ENCODE measurements at regions not wholly inside any gene's neighbourhood (a gene's known extent, or its start where the extent isn't known, plus 50 kb on each side); places are given as distances from the start of the nearest gene placed in this dataset.

- 55% methylated on average over 3 of the region's 3 CpGs for WGBS (ENCODE audit: missing lambda C conversion rate)
- FAIRE-seq (no peak), DNase-seq (ENCODE audit: low read depth in 1 of 2, low spot score in 1 of 2) (no peak), ATAC-seq (no peak)
- ChIA-PET CTCF (no interaction called here), POLR2A (no interaction called here)
- Histone ChIP-seq H3K4me3 (no peak overlapping the region), H3K4me2 (no peak overlapping the region), H3K27ac (no peak overlapping the region), H3K4me1 (no peaks in the 10 kb centered on the region), H3K9me3 (no peaks in the 10 kb centered on the region)
- no peak for TF ChIP-seq POLR2A (IDR thresholded peaks at IDR 0.05; ENCODE audit: low read length)
- no peak for TF ChIP-seq MAX (IDR thresholded peaks at IDR 0.05)
- TF ChIP-seq NPAS2 (CRISPR knock-in tag; IDR thresholded peaks at IDR 0.05; ENCODE audit: borderline replicate concordance), result no peak
- TF ChIP-seq HEYL (CRISPR knock-in tag; IDR thresholded peaks at IDR 0.05), result no peak
- TF ChIP-seq RCOR1 (IDR thresholded peaks at IDR 0.05; ENCODE audit: low read depth, low read length), result no peak
- no peak for TF ChIP-seq HOXB13 (CRISPR knock-in tag; IDR thresholded peaks at IDR 0.05; ENCODE audit: low read depth)
- TF ChIP-seq KDM5A (IDR thresholded peaks at IDR 0.05), result no peak
These were observed 1357.6 kb upstream of the B3GALT2 start for GRCh38 chr1:194544012-194544411.

GRCh38 chr1:194538453-194538852 is 1352.0 kb upstream of the B3GALT2 start:
- DNase-seq (ENCODE audit: low read depth in 1 of 2, low spot score in 1 of 2) (no peak), ATAC-seq (no peak), FAIRE-seq (no peak)
- Histone ChIP-seq H3K4me3 (no peak overlapping the region), H3K4me1 (peaks cover 5% of the 10 kb centered on the region), H3K4me2 (no peak overlapping the region), H3K27ac (no peak overlapping the region), H3K9me3 (no peaks in the 10 kb centered on the region)
- ChIA-PET POLR2A (no interaction called here), CTCF (interaction anchor here (1.7 kb wide), 1 partner anchor 11 kb away, joined by 3 read pairs; no protein-coding TSS in a partner anchor)
- TF ChIP-seq SREBF2 (IDR thresholded peaks at IDR 0.05) (no peak), NFE2L2 (conservative IDR thresholded peaks at IDR 0.05; ENCODE audit: low read length) (no peak), SMC3 (IDR thresholded peaks at IDR 0.05) (no peak), EP300 (IDR thresholded peaks at IDR 0.05) (no peak), MYC (IDR thresholded peaks at IDR 0.05; ENCODE audit: borderline replicate concordance, low read length) (no peak), FOXS1 (CRISPR knock-in tag; IDR thresholded peaks at IDR 0.05) (no peak), MAX (IDR thresholded peaks at IDR 0.05) (no peak), JUN (IDR thresholded peaks at IDR 0.05) (no peak), ESRRA (IDR thresholded peaks at IDR 0.05; ENCODE audit: borderline replicate concordance, low read length) (no peak), RNF2 (IDR thresholded peaks at IDR 0.05; ENCODE audit: borderline replicate concordance, low read depth) (no peak), CHD4 (IDR thresholded peaks at IDR 0.05; ENCODE audit: borderline replicate concordance) (no peak), CBX2 (IDR thresholded peaks at IDR 0.05; ENCODE audit: borderline replicate concordance, low read depth) (no peak), MAZ (IDR thresholded peaks at IDR 0.05; ENCODE audit: borderline replicate concordance, low read depth, low read length) (no peak), NPAS2 (CRISPR knock-in tag; IDR thresholded peaks at IDR 0.05; ENCODE audit: borderline replicate concordance) (no peak), KDM1A (IDR thresholded peaks at IDR 0.05; ENCODE audit: low read depth) (no peak), HOXB5 (CRISPR knock-in tag; IDR thresholded peaks at IDR 0.05) (no peak), HOXB13 (CRISPR knock-in tag; IDR thresholded peaks at IDR 0.05; ENCODE audit: low read depth) (no peak), ZSCAN20 (CRISPR knock-in tag; IDR thresholded peaks at IDR 0.05) (no peak), TFCP2L1 (CRISPR knock-in tag; IDR thresholded peaks at IDR 0.05) (no peak)
- TF ChIP-seq, protein P1, sequence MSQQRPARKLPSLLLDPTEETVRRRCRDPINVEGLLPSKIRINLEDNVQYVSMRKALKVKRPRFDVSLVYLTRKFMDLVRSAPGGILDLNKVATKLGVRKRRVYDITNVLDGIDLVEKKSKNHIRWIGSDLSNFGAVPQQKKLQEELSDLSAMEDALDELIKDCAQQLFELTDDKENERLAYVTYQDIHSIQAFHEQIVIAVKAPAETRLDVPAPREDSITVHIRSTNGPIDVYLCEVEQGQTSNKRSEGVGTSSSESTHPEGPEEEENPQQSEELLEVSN (IDR thresholded peaks at IDR 0.05; ENCODE audit: borderline replicate concordance, low read depth), result no peak
- 15% methylated on average over 2 of the region's 2 CpGs for WGBS (ENCODE audit: missing lambda C conversion rate)

DNA sequence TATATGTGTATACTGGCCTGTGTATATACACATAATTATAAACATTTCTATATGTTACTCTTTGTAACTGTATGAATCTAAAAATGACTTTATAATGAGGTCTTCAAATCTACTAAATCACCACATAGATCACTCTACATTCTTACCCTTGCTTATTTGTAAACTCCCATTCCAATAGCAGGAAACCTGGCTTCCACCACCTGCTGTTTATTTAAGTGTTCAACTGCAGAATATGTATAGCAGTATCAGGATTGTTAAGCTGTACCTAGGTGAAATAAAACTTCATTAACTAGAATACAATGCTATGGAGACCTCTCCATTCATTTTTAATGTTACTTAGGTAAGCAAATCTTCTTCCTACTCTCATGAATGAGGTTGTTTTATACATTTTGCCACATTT is 1351.1 kb upstream of the B3GALT2 start:
- POLR2A ChIA-PET, result no interaction called here

More for the DNA sequence above, 1351.1 kb upstream of the B3GALT2 start:
- Histone ChIP-seq H3K4me2 (no peak overlapping the region), H3K4me3 (no peak overlapping the region), H3K9me3 (no peaks in the 10 kb centered on the region), H3K27ac (no peak overlapping the region), H3K4me1 (peaks cover 7% of the 10 kb centered on the region)
- no peak for ATAC-seq
- TF ChIP-seq, protein P2, sequence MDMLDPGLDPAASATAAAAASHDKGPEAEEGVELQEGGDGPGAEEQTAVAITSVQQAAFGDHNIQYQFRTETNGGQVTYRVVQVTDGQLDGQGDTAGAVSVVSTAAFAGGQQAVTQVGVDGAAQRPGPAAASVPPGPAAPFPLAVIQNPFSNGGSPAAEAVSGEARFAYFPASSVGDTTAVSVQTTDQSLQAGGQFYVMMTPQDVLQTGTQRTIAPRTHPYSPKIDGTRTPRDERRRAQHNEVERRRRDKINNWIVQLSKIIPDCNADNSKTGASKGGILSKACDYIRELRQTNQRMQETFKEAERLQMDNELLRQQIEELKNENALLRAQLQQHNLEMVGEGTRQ (IDR thresholded peaks at IDR 0.05), result no peak
- TF ChIP-seq JUNB (IDR thresholded peaks at IDR 0.05), result no peak
- TF ChIP-seq POLR2A (IDR thresholded peaks at IDR 0.05; ENCODE audit: low read length), result no peak
- TF ChIP-seq REST (IDR thresholded peaks at IDR 0.05), result no peak
- no peak for TF ChIP-seq NR3C1 (IDR thresholded peaks at IDR 0.05)
- no peak for TF ChIP-seq EHF (CRISPR knock-in tag; IDR thresholded peaks at IDR 0.05)
- no peak for TF ChIP-seq HOXB13 (CRISPR knock-in tag; IDR thresholded peaks at IDR 0.05; ENCODE audit: low read depth)
- TF ChIP-seq, protein P3, sequence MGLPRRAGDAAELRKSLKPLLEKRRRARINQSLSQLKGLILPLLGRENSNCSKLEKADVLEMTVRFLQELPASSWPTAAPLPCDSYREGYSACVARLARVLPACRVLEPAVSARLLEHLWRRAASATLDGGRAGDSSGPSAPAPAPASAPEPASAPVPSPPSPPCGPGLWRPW (IDR thresholded peaks at IDR 0.05), result no peak
- TF ChIP-seq RARB (CRISPR knock-in tag; IDR thresholded peaks at IDR 0.05), result no peak
- TF ChIP-seq CBX2 (IDR thresholded peaks at IDR 0.05; ENCODE audit: borderline replicate concordance, low read depth), result no peak
- no peak for TF ChIP-seq HDAC2 (IDR thresholded peaks at IDR 0.05)
- TF ChIP-seq ESRRA (IDR thresholded peaks at IDR 0.05; ENCODE audit: borderline replicate concordance, low read length), result no peak
- TF ChIP-seq EP300 (IDR thresholded peaks at IDR 0.05), result no peak
- TF ChIP-seq MYC (IDR thresholded peaks at IDR 0.05; ENCODE audit: borderline replicate concordance, low read length), result no peak
- no peak for TF ChIP-seq ZSCAN20 (CRISPR knock-in tag; IDR thresholded peaks at IDR 0.05)
- no peak for TF ChIP-seq HOXB5 (CRISPR knock-in tag; IDR thresholded peaks at IDR 0.05)
- FAIRE-seq, result no peak
- CTCF ChIA-PET, result no interaction called here
- no peak for DNase-seq (ENCODE audit: low read depth in 1 of 2, low spot score in 1 of 2)

Data from A549 (cell line).